ENCODE measurements at regions not wholly inside any gene's neighbourhood (a gene's known extent, or its start where the extent isn't known, plus 50 kb on each side); places are given as distances from the start of the nearest gene placed in this dataset.

DNA sequence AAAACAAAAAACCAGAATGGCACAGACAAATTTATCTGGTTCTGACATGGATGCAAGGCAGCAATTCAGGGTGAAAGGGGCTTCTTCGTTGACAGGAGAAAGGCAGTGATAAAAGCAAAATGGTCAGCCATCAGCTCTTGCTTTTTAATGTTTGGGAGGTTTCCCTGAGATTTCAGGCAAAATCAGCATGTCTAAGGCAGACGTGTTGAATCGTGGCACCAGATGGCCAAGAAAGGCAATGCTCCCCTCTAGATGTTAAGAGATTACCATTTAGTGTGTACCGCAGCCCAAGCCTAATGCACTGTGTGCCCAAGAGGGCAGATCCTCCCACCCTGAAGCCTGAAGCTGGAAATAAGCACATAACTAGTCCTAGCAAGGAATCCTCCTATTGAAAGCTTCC lies 88.8 kb upstream of the GALNT18 start:
- no peak for DNase-seq

DNA sequence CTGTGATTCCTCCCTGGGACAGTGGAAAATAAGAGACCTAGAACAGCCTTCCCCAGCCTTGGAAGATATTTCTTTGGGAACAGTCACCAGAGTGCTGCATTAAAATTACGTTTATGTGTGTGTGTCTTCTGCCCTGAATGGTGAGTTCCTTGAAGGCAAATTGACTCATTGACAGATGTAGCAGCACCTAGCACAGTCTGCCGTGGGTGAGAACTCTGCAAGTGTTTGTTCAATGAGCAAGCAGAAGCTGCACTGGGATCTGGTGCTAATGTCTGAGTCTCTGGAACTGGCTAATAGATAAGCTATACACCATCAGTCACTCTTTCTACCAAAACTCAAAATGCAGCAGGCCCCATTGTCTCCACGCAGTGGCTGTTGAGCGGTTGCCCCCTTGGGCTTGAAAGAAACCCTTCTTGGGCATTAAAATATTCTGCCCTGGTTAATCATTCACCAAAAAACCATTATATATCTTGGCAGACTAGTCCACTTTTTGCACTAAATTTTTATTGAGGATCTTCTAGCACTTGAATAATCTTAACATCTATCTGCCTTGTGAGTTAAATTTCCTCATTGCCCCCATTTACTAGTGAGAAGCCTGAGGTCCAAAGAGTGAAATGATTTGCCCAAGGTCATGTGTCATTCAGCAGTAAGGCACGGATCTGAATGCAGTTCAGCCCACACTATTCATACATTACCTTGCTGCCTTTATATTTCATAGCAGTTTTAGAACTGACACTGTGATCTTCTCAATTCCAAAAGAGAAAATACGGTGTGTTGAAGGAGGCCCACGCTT lies 87.8 kb upstream of the GALNT18 start:
- no peak for DNase-seq

DNA sequence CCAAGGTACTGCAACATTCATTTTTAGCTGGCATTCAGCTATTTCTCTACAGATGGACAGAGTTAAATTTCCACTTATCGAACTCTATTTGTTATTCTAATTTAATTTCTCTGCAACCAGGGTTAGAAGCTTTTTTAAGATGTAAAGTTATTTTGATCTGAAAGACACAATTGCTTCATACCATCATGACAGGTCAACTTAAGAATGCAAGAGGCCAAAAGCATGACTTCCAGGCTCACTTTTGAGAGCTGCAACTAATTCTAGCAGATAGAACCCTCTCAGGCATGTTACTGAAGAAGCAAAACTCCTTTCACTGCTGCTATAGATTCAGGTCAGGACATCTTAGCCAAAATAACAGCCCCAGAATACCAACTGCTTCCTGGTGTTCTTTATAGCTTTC lies 86.5 kb upstream of the GALNT18 start:
- no peak for DNase-seq

DNA sequence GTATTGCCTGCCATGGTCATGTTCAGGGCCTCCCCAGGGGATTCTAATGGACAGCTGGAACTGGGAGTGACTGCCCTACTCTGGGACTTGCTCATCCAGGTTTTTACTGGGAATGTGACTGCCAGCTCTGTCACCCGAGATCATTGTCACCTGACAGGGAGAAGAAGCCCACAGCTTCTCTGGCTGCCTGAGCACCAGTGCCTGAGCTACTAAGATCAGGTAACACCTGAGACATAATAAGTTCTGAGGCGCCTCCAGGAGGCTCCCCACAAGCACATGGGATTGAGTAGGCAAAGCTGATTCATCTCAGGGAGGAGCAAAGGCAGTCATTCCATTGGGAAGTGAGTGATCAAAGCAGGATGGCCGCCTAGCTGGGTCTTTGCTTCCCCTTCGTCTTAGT lies 84.2 kb upstream of the GALNT18 start:
- DNase-seq = no peak

DNA sequence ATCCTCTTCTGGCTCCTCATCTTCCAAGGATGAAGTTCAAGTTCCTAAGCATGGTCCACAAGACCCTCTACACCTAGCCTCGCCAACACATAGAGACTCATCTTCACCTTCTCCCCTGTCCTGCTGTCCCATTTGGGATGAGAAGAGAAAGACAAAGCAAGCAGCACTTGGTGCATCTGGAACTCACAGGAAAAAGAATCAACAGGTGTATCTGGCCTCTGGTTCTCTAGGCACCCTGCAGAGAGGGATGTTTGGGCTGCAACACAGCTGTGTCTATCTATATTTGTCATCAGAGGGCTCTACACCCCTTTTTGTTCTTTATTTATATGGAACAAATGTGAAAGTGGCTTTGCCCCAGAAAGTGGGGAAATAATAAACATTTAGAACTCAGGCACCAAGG lies 82.1 kb upstream of the GALNT18 start:
- DNase-seq = no peak

DNA sequence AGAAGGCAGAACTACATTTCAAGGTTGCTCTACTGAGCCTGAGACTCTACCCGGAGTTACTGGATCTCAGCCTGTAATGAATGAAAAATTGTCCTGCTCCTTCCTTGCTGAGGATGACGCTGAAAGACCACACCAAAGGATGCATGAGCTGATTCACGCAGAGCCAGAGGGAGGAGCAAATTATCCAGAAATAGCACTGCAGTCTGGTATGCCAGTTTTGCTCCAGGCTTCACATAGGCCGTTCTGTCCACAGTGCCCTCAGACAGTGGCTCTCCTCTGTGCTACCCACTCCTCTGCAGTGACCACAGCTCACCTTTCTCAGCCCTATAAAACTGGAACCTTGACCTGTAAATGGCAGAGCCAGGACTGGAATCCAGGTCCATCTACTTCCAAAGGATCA lies 79.3 kb upstream of the GALNT18 start:
- DNase-seq = no peak

DNA sequence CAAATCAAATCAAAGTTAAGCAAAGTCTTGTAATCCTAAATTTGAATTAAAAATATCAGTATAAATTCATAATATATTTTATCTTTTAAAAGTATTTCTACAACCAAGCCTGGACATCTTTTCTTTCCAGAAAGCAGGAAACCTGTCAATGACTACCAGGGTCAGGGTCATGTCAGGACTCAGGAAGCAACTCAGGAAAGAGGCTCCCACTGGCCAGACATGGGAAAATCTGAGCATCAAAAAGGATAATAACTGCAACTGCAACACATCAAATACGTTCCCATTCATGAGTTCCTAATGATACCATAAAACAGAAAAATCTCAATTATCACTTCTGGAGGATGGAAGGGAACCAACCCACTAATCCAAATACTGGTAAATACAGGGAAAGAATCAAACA lies 76.0 kb upstream of the GALNT18 start:
- DNase-seq = no peak

DNA sequence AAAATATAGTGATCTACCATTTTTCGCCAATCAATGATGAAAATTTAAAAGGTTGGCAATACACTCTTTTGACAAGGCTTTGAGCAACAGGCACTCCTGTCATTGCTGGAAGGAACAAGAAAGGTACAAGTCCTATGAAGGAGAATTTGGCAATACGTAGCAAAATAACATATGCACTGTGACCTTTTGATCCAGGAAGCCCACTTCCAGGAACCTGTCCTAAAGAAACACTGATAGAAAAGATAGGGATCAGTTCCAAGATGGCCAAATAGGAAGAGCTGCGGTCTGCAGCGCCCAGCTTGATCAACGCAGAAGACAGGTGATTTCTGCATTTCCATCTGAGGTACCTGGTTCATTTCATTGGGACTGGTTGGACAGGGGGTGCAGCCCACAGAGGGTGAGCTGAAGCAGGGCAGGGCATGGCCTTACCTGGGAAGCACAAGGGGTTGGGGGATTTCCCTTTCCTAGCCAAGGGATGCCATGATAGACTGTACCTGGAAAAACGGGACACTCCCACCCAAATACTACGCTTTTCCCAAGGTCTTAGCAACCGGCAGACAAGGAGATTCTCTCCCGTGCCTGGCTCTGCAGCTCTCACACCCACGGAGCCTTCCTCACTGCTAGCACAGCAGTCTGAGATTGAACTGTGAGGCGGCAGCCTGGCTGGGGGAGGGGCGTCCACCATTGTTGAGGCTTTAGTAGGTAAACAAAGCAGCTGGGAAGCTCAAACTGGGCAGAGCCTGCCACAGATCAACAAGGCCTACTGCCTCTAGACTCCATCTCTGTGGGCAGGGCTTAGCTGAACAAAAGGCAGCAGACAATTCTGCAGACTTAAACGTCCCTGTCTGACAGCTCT lies 69.7 kb upstream of the GALNT18 start:
- no peak for DNase-seq

DNA sequence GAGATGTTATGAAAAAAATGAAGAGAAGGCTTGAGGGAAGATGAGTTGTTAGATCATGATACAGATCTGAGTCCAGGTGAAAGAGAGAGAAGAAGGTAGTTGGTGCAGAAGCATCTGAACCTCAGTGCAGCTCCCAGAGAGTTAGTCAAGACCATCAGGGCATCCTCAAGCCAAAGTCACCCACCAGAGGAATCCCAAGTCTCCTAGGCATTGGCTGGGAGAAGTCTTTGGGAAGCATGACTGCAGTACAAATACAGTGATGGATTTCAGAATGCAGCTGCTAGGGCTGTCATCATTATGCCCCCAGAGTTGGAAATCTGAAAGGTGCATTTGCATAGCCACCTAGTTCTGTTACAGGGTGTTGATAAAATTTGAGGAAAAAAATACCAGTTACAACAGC lies 59.7 kb upstream of the GALNT18 start:
- DNase-seq = no peak

DNA sequence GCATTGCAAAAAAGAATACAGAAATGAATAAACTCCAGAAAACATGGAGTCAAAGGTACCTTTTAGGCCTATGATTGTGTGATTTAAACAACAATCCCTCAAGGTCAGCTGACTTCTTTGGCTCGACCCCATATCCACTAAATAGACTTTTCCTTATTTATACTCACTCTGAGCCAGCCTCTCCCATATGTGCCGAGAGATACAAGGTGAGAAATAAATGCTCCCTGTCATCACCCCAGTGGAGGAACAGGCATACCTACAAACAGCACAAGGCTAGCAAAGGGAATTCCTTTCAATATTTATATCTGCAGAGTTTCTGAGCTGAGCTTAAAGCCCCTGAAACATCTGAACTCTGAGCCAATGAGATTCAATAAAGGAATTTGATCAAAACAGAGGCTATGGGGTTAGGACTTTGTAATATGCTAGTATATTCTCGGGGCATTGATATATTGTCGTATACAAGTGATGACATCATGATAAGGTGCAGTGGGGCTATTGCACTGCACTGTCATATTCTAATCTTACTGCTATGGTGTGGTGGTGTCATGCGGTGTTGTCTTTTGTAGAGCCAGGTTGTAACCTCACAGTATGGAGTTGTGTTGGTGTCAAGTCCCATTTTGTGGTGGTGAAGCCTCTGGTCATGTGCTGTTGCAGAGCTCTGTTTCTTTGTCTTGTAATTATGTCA lies 56.0 kb upstream of the GALNT18 start:
- no peak for DNase-seq

DNA sequence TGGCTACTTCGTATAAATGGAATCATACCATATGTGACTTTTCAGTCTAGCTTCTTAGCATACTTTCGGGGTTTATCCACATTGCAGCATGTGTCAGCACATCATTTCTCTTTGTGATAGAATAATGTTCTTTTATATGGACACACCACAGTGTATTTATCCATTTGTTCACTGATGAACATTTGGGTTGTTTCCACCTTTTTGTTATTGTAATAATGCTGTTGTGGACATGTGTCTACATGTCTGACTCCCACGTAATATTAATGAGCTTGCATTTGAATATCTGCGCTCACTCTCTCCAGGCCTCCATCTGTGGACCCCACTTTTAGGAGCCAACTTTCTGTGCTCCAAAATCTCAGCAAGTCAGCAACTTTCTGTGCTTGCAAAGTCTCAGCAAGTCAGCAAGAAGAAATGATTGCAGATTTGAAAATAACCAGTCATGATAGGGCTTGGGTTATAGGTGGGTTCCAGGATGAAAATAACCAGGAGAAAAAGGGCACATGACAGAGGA lies 53.9 kb upstream of the GALNT18 start:
- no peak for DNase-seq

DNA sequence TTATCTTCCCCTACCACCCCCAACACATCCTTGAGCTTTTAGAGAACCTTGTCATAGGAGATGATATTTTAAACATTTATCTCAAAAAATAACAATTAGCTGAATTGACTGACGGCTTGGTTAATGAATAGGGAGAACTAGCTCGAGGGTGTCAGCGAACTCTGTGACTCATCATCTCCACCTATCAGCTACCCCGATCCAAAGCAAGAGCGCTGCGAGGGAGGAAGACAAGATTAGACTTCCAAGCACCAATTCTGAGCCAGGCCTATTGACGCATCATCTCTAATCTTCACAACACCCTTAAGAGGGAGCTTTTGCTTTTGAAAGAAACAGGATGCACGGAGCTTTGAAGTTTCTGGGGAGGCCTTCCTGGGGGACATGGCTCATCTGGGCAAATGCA lies 51.0 kb upstream of the GALNT18 start:
- DNase-seq = no peak

DNA sequence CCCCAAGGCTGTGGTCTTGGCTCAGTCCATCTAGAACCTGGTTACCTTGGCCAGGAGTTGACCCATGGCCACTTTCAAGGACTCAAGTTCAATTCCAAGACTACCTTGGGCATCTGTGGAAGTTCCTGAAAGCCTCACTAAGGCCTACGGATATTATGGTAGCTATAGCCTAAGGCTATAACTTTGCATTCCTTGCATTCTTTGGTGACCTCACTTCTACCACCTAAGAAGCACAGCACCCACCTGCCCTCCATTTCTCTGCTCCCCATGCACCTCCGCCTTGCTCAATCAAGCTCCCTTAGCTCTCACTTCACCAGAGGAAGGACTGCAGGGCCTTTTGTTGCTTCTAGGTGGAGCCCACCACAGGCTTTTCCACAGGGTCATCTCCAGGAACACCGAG lies 50.3 kb upstream of the GALNT18 start:
- DNase-seq = no peak
